Coronary artery (tissue), 2 donors: ENCODE measurements at regions not wholly inside any gene's neighbourhood (a gene's known extent, or its start where the extent isn't known, plus 50 kb on each side); places are given as distances from the start of the nearest gene placed in this dataset.
A peak's percentile ranks its signal among the peaks of the same experiment; 100 is the strongest.
"Not testable (repeated sequence)": the region's sequence is repeated elsewhere in the genome, so short reads cannot be mapped to it uniquely, and the experiment has no call there.

Source experiments
- DNase-seq: peaks from one replicate; pipeline ENCODE4 v3.0.0-alpha.2; 2017; ENCODE audit warnings: low spot score
- H3K27ac ChIP-seq, 2 donors: fragments of 200-600 bp; sonication (generic); one replicate each; pipeline ENCODE4 v1.5.1; 2016 to 2019
- H3K4me3 ChIP-seq: fragments of 200-600 bp; sonication (generic); 2 replicates; pipeline ENCODE4 v1.5.1; 2016; ENCODE audit warnings: mild to moderate bottlenecking, moderate library complexity
- CTCF ChIP-seq: fragments of 200-600 bp; sonication (generic); IDR thresholded peaks from one replicate; pipeline ENCODE4 v1.5.1; 2019; ENCODE audit warnings: antibody characterized with exemption

- H3K27ac ChIP-seq, result no peak overlapping the region
- H3K4me3 ChIP-seq, result no peak overlapping the region
- DNase-seq, result no peak
- TF ChIP-seq CTCF, result no peak
These were observed 50.5 kb upstream of the PARP4 start for GRCh38 chr13:24563087-24563486.

- not testable (repeated sequence) for H3K27ac ChIP-seq
These were observed 51.4 kb upstream of the PARP4 start for GRCh38 chr13:24563971-24564370.

GRCh38 chr13:24564881-24565280 is 52.3 kb upstream of the PARP4 start:
- no peak for TF ChIP-seq CTCF
- no peak for DNase-seq
- no peak overlapping the region for H3K27ac ChIP-seq

More at GRCh38 chr13:24563971-24564370, 51.4 kb upstream of the PARP4 start:
- H3K4me3 ChIP-seq, DNase-seq: not testable (repeated sequence)

GRCh38 chr13:24567593-24567992 is 55.0 kb upstream of the PARP4 start:
- not testable (repeated sequence) for H3K27ac ChIP-seq, H3K4me3 ChIP-seq, DNase-seq

More at GRCh38 chr13:24564881-24565280, 52.3 kb upstream of the PARP4 start:
- no peak overlapping the region for H3K4me3 ChIP-seq

GRCh38 chr13:24574847-24575246 is 62.3 kb upstream of the PARP4 start:
- H3K27ac ChIP-seq, result no peak overlapping the region
- no peak overlapping the region for H3K4me3 ChIP-seq
- TF ChIP-seq CTCF, result no peak
- no peak for DNase-seq

GRCh38 chr13:24580315-24580714 is 67.7 kb upstream of the PARP4 start:
- not testable (repeated sequence) for DNase-seq, H3K27ac ChIP-seq
- peak overlapping the region; percentile 47 for H3K4me3 ChIP-seq

- not testable (repeated sequence) for H3K27ac ChIP-seq, DNase-seq, H3K4me3 ChIP-seq
These were observed 69.0 kb upstream of the PARP4 start for GRCh38 chr13:24581578-24581977.

GRCh38 chr13:24591697-24592096 is 79.1 kb upstream of the PARP4 start:
- not testable (repeated sequence) for DNase-seq, H3K4me3 ChIP-seq, H3K27ac ChIP-seq

- DNase-seq, H3K4me3 ChIP-seq, H3K27ac ChIP-seq: not testable (repeated sequence)
These were observed 82.1 kb upstream of the ATP12A start for GRCh38 chr13:24597906-24598670.

- DNase-seq, result not testable (repeated sequence)
These were observed 81.0 kb upstream of the ATP12A start for GRCh38 chr13:24599019-24599791.

More at GRCh38 chr13:24599019-24599791, 81.0 kb upstream of the ATP12A start:
- H3K4me3 ChIP-seq, H3K27ac ChIP-seq: not testable (repeated sequence)
